DMS153 (cell line): ENCODE measurements at regions not wholly inside any gene's neighbourhood (a gene's known extent, or its start where the extent isn't known, plus 50 kb on each side); places are given as distances from the start of the nearest gene placed in this dataset.

Experiments used
- DNase-seq: peaks from one replicate; lab custom pipeline; 2025; lab: John Stamatoyannopoulos, UW

- peak; percentile 63 for DNase-seq
These were observed 376.2 kb downstream of the SOX11 start for GRCh38 chr2:6068429-6068828.

DNA sequence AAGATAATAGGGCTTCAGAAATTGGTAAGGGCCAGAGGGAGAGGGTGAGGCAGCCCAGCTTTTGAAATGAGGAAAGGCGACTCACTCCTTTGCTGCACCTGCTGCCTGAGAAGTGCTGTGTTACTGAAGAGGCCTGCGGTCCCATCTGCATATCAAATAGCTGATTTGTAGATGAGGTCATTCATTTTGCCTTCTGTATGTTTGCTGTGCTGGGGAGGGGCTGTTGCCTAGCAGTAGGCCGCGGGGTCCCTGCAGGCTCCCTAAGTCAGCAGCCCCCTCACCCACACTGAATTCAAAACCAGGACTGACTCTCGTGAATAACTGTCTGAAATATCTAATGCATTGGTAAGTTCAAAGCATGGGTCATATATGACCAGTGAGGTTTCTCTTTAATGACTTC is 377.2 kb downstream of the SOX11 start:
- DNase-seq, result peak; percentile 83

- no peak for DNase-seq
These were observed 379.3 kb downstream of the SOX11 start for GRCh38 chr2:6071519-6071918.

- no peak for DNase-seq
These were observed 380.1 kb downstream of the SOX11 start for GRCh38 chr2:6072276-6072675.

GRCh38 chr2:6072768-6073167 is 380.6 kb downstream of the SOX11 start:
- DNase-seq, result no peak

GRCh38 chr2:6073191-6074088 is 381.3 kb downstream of the SOX11 start:
- DNase-seq, result peak; percentile 64

DNA sequence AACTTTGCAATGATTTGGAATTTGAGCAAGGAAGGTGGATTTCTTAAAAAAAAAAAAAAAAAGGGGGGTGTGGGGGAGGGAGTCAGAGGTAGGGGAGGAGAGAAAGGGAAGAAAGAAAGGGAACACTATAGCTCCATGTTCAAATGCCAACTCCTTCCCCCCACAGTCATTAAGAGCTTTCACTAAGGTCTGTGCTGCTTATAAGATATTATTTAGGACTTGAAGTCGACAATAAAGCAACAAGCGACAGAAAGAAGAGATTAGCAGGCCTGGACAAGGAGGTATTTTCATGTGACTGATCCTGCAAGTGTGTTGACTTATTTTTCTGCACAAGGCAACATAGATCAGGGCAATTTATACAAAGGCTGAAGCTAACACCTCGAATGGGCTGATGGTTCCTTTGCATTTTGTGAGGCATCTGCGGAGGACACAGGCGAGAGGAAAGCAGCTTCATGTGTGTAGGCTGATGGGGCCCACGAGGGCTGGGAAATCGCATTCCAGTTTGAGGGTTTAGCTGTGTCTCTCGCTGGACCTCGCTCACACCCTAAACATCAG is 382.0 kb downstream of the SOX11 start:
- no peak for DNase-seq

DNA sequence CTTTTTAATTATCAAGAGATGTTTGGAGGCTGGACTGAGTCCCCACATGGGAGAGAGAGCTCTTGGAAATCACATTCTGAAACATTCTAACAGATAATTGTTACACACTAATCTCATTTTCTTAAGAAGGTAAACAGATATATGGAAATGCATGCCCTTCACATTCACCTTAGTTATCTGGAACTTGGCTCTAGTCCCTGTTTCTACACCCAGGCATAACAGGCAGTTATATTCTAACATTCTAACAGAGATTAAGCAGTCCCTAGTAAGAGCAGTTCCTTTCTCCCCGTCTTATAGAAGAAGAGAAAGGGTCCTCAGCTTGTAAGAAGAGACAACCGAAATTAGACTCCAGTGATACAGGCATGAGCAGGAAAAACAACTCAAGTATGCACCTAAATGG is 385.4 kb downstream of the SOX11 start:
- no peak for DNase-seq

DNA sequence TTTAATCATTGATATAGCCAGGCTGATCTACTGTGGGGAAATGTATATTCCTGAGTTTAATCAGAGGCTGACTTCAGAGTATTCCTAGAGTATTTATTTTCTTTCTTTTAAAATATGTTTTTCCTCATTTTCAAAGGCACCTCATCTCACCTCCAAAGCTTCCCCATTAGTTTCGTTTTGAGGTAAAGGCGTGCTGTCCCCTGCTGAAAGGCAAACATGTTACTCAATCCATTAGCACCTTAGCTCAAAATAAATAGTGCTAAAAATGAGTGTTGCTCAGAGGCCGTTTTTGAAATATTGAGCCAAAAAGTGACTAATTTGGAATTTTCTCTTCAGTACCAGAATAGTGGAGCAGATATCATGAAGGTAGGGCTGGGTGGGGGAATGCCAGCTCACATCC is 386.2 kb downstream of the SOX11 start:
- no peak for DNase-seq

- DNase-seq, result no peak
These were observed 387.2 kb downstream of the SOX11 start for GRCh38 chr2:6079405-6079804.

DNA sequence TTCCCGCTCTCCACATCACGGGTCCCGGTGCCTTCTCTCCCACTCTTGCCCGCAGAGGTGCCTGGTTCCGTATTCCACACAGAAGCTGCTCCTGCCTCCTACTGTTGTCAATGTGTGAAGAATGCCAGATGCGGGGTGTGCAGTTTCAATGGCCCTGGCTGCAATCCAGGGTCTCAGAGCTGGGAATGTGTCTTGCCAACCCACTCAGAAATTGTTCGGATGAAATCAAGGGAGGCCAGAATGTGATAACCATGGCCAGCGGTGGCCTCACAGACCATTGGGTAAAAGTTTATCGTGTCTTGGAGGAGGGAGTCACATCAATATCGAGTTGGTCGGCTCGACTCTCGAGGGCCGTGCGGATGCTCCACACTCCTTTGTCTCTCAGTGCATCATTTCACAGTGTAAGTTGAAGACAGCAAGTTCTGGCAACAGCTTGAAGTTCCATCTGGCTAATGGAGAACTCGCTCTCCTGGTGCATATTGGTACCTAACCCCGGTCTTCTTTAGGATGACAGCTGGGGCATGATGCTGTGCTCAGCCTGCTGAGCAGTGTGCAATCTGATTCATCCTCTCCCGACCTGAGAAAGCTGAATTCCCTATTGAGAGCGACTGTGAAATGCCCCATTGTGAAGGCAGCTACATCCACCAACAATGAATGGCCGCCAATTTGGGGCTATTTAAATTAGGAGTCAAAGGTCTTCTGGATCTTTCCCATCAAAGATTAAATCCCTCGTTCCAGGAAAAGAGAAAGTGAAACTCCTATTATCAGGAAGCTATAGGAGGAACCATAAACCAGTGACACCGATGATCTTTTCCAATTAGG is 389.0 kb downstream of the SOX11 start:
- peak; percentile 31 for DNase-seq

DNA sequence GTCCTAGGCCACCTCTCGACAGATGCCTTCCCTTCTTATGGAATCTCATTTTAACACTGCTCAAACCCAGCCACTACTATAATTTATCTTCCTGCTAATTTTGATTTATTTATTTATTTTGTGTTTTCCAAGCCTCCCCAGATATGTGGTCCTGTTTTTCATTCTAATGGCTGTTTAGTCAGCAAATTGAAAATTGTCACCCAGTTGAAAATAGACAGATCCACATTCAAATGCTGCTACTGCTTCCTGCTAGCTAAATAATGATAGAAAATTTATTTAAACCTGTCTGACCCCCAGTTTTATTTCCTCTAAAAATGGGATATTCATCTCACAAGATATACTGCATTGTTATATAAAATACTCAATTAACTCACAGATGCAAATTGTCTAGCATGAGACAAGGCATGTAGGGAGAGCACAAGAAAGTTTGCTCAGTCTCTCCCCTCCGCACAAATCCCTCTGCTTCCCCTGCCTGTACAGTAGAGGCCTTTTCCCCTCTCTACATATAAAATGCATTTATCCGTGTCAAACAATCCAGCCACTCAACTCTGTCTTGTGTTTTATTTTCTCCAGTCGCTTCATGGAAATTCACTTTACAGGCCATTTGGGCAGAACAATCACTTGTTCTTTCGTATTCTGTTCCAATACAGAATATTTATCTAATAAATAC is 389.9 kb downstream of the SOX11 start:
- no peak for DNase-seq

GRCh38 chr2:6082625-6083018 is 390.4 kb downstream of the SOX11 start:
- no peak for DNase-seq

DNA sequence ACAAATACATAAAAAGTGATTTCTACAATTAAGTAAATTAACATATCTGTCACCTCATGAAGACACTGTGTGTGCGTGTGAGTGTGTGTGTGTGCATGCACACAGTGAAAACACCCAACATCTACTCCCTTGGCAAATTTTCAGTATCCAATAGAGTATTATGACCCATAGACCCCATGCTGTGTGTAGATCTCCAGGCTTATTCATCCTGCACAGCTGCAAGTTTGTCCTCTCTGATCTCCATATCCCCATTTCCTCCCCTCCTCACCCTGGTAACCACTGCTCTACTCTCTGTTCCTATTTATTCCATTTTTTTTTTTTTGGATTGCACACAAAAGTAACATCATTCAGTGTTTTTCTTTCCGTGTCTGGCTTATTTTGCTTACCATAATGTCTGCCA is 391.0 kb downstream of the SOX11 start:
- no peak for DNase-seq

- no peak for DNase-seq
These were observed 397.3 kb downstream of the SOX11 start for GRCh38 chr2:6089474-6089873.

GRCh38 chr2:6103372-6103771 is 411.2 kb downstream of the SOX11 start:
- no peak for DNase-seq

GRCh38 chr2:6103949-6104348 is 411.8 kb downstream of the SOX11 start:
- peak; percentile 96 for DNase-seq

- no peak for DNase-seq
These were observed 415.1 kb downstream of the SOX11 start for GRCh38 chr2:6107290-6107689.

DNA sequence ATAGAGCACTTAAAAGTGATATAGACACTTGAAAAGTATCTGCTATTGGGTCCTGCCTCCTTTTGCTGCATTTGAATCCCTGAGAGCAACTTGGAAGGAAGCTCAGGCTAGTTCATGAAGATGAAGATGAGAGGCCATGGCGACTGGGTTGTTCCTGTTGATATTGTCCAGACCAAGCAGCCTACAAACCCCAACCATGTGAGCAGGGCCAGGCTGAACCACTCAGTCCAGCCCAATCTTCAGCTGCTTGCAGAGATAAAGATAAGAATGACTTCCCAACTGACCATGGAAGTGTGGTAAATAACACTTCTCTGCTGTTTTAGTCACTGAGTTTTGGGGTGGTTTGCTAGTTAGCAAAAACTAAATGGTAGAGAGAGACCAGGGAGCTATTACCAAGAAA is 417.6 kb downstream of the SOX11 start:
- no peak for DNase-seq

GRCh38 chr2:6111781-6112261 is 419.6 kb downstream of the SOX11 start:
- DNase-seq, result no peak

DNA sequence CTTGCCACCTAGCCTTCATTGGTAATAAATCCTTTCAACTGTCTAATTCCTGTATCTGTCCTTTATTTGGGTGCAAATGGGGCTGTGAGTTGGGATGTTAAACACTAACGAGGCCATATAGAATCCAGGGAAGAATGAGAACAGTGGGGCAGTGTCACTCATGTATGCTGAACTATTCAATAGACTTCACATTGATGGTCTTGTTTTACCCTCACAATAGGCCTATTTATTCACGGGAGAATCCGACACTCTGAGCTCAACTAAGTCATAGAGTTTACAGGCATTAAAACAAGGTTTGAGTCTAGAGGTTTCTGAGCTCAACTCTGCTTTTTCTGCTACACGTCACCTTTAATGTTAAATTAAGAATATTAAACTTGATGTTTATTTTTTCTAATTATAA is 421.6 kb downstream of the SOX11 start:
- DNase-seq, result no peak

DNA sequence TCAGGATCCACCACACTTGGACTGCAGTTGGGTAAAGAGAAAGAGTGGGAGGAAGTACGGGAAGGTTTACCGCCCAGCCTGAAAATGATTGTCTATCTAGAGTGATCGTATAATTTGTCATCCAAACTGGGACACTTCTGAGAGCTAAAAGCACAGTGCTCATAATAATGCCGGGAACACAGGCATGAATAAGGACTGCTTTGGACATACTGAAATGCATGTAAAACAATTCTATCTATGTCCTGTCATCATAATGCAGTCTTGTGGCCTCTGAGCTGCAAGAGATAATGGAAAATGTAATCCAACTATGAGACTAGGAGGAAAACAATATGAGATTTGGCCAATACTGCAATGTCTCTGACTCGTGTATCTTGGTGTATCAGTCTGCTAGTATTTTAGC is 435.5 kb downstream of the SOX11 start:
- no peak for DNase-seq
